PC-3 (cell line): ENCODE measurements at regions not wholly inside any gene's neighbourhood (a gene's known extent, or its start where the extent isn't known, plus 50 kb on each side); places are given as distances from the start of the nearest gene placed in this dataset.

Source experiments
- EZH2phosphoT487 ChIP-seq: fragments of 300-600 bp; sonication (generic); IDR thresholded peaks from 2 replicates; pipeline ENCODE4 v1.6.1; 2018; ENCODE audit warnings: mild to moderate bottlenecking, antibody characterized with exemption, low read length, borderline replicate concordance
- TF ChIP-seq, protein P1 (sequence below): fragments of 300-600 bp; sonication (generic); conservative IDR thresholded peaks from 2 replicates; pipeline ENCODE4 v1.5.1; 2017; ENCODE audit warnings: antibody characterized with exemption, low read depth, mild to moderate bottlenecking, low read length

DNA sequence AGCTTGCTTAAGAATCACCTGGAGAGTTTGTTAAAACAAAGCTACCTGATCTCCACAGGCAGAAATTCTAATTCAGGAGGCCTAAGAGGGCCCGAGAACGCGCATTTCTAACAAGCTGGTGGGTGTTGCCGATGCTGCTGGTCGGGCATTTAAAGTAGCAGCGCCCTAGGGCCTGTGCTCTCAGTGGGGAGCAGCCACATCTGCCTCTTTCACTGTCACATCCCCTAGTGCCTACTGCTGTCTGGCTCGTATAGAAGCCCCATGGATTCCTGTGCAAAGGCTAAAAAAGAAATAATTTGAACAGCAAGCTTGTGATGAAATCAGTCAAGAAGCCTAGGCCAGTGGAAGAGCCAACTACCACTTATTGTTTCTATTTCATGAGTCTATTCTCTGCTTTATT lies 126.7 kb upstream of the SMIM21 start:
- TF ChIP-seq, protein P1, sequence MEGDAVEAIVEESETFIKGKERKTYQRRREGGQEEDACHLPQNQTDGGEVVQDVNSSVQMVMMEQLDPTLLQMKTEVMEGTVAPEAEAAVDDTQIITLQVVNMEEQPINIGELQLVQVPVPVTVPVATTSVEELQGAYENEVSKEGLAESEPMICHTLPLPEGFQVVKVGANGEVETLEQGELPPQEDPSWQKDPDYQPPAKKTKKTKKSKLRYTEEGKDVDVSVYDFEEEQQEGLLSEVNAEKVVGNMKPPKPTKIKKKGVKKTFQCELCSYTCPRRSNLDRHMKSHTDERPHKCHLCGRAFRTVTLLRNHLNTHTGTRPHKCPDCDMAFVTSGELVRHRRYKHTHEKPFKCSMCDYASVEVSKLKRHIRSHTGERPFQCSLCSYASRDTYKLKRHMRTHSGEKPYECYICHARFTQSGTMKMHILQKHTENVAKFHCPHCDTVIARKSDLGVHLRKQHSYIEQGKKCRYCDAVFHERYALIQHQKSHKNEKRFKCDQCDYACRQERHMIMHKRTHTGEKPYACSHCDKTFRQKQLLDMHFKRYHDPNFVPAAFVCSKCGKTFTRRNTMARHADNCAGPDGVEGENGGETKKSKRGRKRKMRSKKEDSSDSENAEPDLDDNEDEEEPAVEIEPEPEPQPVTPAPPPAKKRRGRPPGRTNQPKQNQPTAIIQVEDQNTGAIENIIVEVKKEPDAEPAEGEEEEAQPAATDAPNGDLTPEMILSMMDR = no peak
- no peak for TF ChIP-seq EZH2phosphoT487
